ENCODE measurements at regions not wholly inside any gene's neighbourhood (a gene's known extent, or its start where the extent isn't known, plus 50 kb on each side); places are given as distances from the start of the nearest gene placed in this dataset.

GRCh38 chr1:163608979-163609378 is 287.2 kb downstream of the NUF2 start:
- no peaks in the 10 kb centered on the region for H3K9me3 ChIP-seq (ENCODE audit: low read depth, low read length, poor library complexity, severe bottlenecking)
- CTCF ChIA-PET: no interaction called here
- no peaks in the 10 kb centered on the region for H3K36me3 ChIP-seq (ENCODE audit: insufficient read depth, low read length, poor library complexity, severe bottlenecking)
- no peak overlapping the region for H3K4me3 ChIP-seq (ENCODE audit: low read depth, low read length, poor library complexity, severe bottlenecking)
- no peak overlapping the region for H3K27ac ChIP-seq (ENCODE audit: low read depth, low read length, poor library complexity, severe bottlenecking)
- no TSS peak for BruUV-seq (replicated peaks)
- TF ChIP-seq CTCF (conservative IDR thresholded peaks at IDR 0.05; ENCODE audit: low read depth, low read length) (no peak), EZH2 (IDR thresholded peaks at IDR 0.05; ENCODE audit: borderline replicate concordance, low read depth, low read length, poor library complexity, severe bottlenecking) (no peak)
- no peaks in the 10 kb centered on the region for H3K27me3 ChIP-seq (replicated peaks; ENCODE audit: insufficient read depth, low read depth, low read length, poor library complexity)
- POLR2A ChIA-PET (ENCODE audit: low non-redundant PET): no interaction called here
- H3K4me1 ChIP-seq (ENCODE audit: insufficient read depth, low read length, poor library complexity, severe bottlenecking): no peaks in the 10 kb centered on the region
- DNase-seq (ENCODE audit: low spot score): no peak
- intact Hi-C loops (cut with micrococcal nuclease; ENCODE audit: unreplicated experiment): no loop called here

GRCh38 chr1:163609858-163610257 is 288.1 kb downstream of the NUF2 start:
- ChIA-PET POLR2A (ENCODE audit: low non-redundant PET) (no interaction called here), CTCF (no interaction called here)
- no peaks in the 10 kb centered on the region for H3K27me3 ChIP-seq (replicated peaks; ENCODE audit: insufficient read depth, low read depth, low read length, poor library complexity)
- no peaks in the 10 kb centered on the region for H3K36me3 ChIP-seq (ENCODE audit: insufficient read depth, low read length, poor library complexity, severe bottlenecking)
- TF ChIP-seq CTCF (conservative IDR thresholded peaks at IDR 0.05; ENCODE audit: low read depth, low read length) (no peak), EZH2 (IDR thresholded peaks at IDR 0.05; ENCODE audit: borderline replicate concordance, low read depth, low read length, poor library complexity, severe bottlenecking) (no peak)
- no peak overlapping the region for H3K4me3 ChIP-seq (ENCODE audit: low read depth, low read length, poor library complexity, severe bottlenecking)
- intact Hi-C loops (cut with micrococcal nuclease; ENCODE audit: unreplicated experiment): no loop called here
- H3K4me1 ChIP-seq (ENCODE audit: insufficient read depth, low read length, poor library complexity, severe bottlenecking): no peaks in the 10 kb centered on the region
- no peak for DNase-seq (ENCODE audit: low spot score)
- no TSS peak for BruUV-seq (replicated peaks)
- H3K27ac ChIP-seq (ENCODE audit: low read depth, low read length, poor library complexity, severe bottlenecking): no peak overlapping the region
- H3K9me3 ChIP-seq (ENCODE audit: low read depth, low read length, poor library complexity, severe bottlenecking): no peaks in the 10 kb centered on the region

- DNase-seq (ENCODE audit: low spot score): no peak
- no peak overlapping the region for H3K4me3 ChIP-seq (ENCODE audit: low read depth, low read length, poor library complexity, severe bottlenecking)
- POLR2A ChIA-PET (ENCODE audit: low non-redundant PET): no interaction called here
- H3K9me3 ChIP-seq (ENCODE audit: low read depth, low read length, poor library complexity, severe bottlenecking): no peaks in the 10 kb centered on the region
- no peak overlapping the region for H3K27ac ChIP-seq (ENCODE audit: low read depth, low read length, poor library complexity, severe bottlenecking)
- no TSS peak for BruUV-seq (replicated peaks)
- H3K36me3 ChIP-seq (ENCODE audit: insufficient read depth, low read length, poor library complexity, severe bottlenecking): no peaks in the 10 kb centered on the region
- TF ChIP-seq CTCF (conservative IDR thresholded peaks at IDR 0.05; ENCODE audit: low read depth, low read length) (no peak), EZH2 (IDR thresholded peaks at IDR 0.05; ENCODE audit: borderline replicate concordance, low read depth, low read length, poor library complexity, severe bottlenecking) (no peak)
- no peaks in the 10 kb centered on the region for H3K27me3 ChIP-seq (replicated peaks; ENCODE audit: insufficient read depth, low read depth, low read length, poor library complexity)
- H3K4me1 ChIP-seq (ENCODE audit: insufficient read depth, low read length, poor library complexity, severe bottlenecking): no peaks in the 10 kb centered on the region
- intact Hi-C loops (cut with micrococcal nuclease; ENCODE audit: unreplicated experiment): no loop called here
- CTCF ChIA-PET: no interaction called here
These were observed 288.7 kb downstream of the NUF2 start for GRCh38 chr1:163610486-163610885.
